OCI-LY7 (cell line): ENCODE measurements at regions not wholly inside any gene's neighbourhood (a gene's known extent, or its start where the extent isn't known, plus 50 kb on each side); places are given as distances from the start of the nearest gene placed in this dataset.

Experiments
- BruUV-seq: library from RNA; stranded (reverse); fragments of 400-500 nt; replicated peaks from 2 replicates; lab custom pipeline; 2021; lab: Mats Ljungman, UMichigan
- CTCF ChIA-PET: fragments of 300-600 bp; sonication (Branson Sonifier 250); formaldehyde crosslinking; loops from one replicate; lab custom pipeline; 2022; ENCODE audit warnings: antibody characterized with exemption; ENCODE audit not compliant: unreplicated experiment; lab: Charles Lee
- POLR2A ChIA-PET: fragments of 300-600 bp; sonication (Branson Sonifier 250); formaldehyde crosslinking; loops from one replicate; lab custom pipeline; 2022; ENCODE audit warnings: antibody characterized with exemption; lab: Charles Lee
- DNase-seq: peaks from one replicate; pipeline ENCODE4 v3.0.0-alpha.2; 2015; ENCODE audit warnings: low spot score
- H2AFZ ChIP-seq: fragments of 200-600 bp; sonication (generic), shearing (Covaris generic); 2 replicates; pipeline ENCODE4 v1.6.1; 2014; ENCODE audit warnings: mild to moderate bottlenecking, antibody characterized with exemption, low read length, moderate library complexity
- H3K27ac ChIP-seq: fragments of 200-600 bp; sonication (generic); 2 replicates; pipeline ENCODE4 v1.5.1; 2014; ENCODE audit warnings: mixed run types, low read depth, mild to moderate bottlenecking, moderate library complexity, low read length, inconsistent platforms; ENCODE audit not compliant: poor library complexity, severe bottlenecking
- H3K36me3 ChIP-seq: fragments of 200-600 bp; sonication (generic); 2 replicates; pipeline ENCODE4 v1.6.1; 2014; ENCODE audit warnings: mild to moderate bottlenecking, antibody characterized with exemption, low read length, moderate library complexity, mixed read lengths; ENCODE audit not compliant: insufficient read depth
- H3K4me1 ChIP-seq: fragments of 200-600 bp; sonication (generic); 2 replicates; pipeline ENCODE4 v1.5.1; 2014; ENCODE audit warnings: mild to moderate bottlenecking, low read length; ENCODE audit not compliant: insufficient read depth, poor library complexity, severe bottlenecking
- H3K4me2 ChIP-seq: fragments of 200-600 bp; sonication (generic); 2 replicates; pipeline ENCODE4 v1.6.1; 2014; ENCODE audit warnings: mild to moderate bottlenecking, low read length
- H3K4me3 ChIP-seq: fragments of 200-600 bp; sonication (generic); 2 replicates; pipeline ENCODE4 v1.5.1; 2014; ENCODE audit warnings: mild to moderate bottlenecking, low read depth, low read length; ENCODE audit not compliant: poor library complexity, severe bottlenecking
- H3K79me2 ChIP-seq: fragments of 200-600 bp; sonication (generic); 2 replicates; pipeline ENCODE4 v1.6.1; 2016; ENCODE audit warnings: low read depth, mild to moderate bottlenecking, low read length, moderate library complexity, mixed read lengths; ENCODE audit not compliant: insufficient read depth
- H3K9me2 ChIP-seq: fragments of 200-600 bp; sonication (generic); 2 replicates; pipeline ENCODE4 v1.6.1; 2016; ENCODE audit warnings: mild to moderate bottlenecking, low read length, mixed read lengths; ENCODE audit not compliant: insufficient read depth
- H3K9me3 ChIP-seq: fragments of 200-600 bp; sonication (generic); 2 replicates; pipeline ENCODE4 v1.6.1; 2014; ENCODE audit warnings: mild to moderate bottlenecking, mixed run types, low read length, mixed read lengths
- H4K20me1 ChIP-seq: fragments of 200-600 bp; sonication (generic); 2 replicates; pipeline ENCODE4 v1.6.1; 2014; ENCODE audit warnings: mild to moderate bottlenecking, antibody characterized with exemption, low read length, moderate library complexity, mixed read lengths; ENCODE audit not compliant: insufficient read depth
- EZH2phosphoT487 ChIP-seq: fragments of 200-600 bp; sonication (generic); IDR thresholded peaks from 2 replicates; pipeline ENCODE4 v1.6.1; 2018; ENCODE audit warnings: low read depth, borderline replicate concordance, mild to moderate bottlenecking, mixed run types, antibody characterized with exemption, low read length, moderate library complexity, mixed read lengths
- intact Hi-C: fragments of 100-400 bp; cut with micrococcal nuclease; formaldehyde crosslinking; loops from one replicate; pipeline ENCODE4 v1.10.0; 2022; ENCODE audit not compliant: unreplicated experiment
- TF ChIP-seq, protein P1 (sequence below): fragments of 200-600 bp; sonication (generic); conservative IDR thresholded peaks from 2 replicates; pipeline ENCODE4 v1.5.1; 2014; ENCODE audit warnings: mild to moderate bottlenecking, antibody characterized with exemption, low read length, moderate library complexity, mixed read lengths

DNA sequence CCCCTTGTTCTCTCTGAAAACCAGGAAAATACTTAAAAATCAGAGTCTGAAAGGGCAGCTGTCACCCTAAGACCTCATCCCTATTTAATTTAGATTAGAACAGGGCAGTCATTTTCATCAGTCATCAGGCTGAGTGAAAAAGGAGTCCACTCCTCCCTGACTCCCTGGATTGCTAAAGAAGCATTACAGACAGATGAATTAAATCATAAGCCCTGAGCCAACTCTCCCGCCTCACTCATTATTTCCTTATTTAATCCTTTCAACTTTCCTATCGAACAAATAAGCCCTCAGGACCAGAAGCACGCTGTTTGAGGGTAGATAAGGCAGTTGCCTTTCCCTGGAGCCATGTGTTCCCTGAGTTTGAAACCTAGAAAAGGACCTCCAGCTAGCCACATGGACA, 201.9 kb upstream of the ANKRD55 start:
- no peak for TF ChIP-seq EZH2phosphoT487
- TF ChIP-seq, protein P1, sequence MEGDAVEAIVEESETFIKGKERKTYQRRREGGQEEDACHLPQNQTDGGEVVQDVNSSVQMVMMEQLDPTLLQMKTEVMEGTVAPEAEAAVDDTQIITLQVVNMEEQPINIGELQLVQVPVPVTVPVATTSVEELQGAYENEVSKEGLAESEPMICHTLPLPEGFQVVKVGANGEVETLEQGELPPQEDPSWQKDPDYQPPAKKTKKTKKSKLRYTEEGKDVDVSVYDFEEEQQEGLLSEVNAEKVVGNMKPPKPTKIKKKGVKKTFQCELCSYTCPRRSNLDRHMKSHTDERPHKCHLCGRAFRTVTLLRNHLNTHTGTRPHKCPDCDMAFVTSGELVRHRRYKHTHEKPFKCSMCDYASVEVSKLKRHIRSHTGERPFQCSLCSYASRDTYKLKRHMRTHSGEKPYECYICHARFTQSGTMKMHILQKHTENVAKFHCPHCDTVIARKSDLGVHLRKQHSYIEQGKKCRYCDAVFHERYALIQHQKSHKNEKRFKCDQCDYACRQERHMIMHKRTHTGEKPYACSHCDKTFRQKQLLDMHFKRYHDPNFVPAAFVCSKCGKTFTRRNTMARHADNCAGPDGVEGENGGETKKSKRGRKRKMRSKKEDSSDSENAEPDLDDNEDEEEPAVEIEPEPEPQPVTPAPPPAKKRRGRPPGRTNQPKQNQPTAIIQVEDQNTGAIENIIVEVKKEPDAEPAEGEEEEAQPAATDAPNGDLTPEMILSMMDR = no peak
- no peaks in the 10 kb centered on the region for H3K79me2 ChIP-seq
- no peaks in the 10 kb centered on the region for H3K36me3 ChIP-seq
- H3K4me2 ChIP-seq = no peak overlapping the region
- no peak overlapping the region for H3K27ac ChIP-seq
- BruUV-seq = no TSS peak
- H4K20me1 ChIP-seq = no peaks in the 10 kb centered on the region
- CTCF ChIA-PET = no interaction called here
- H3K4me3 ChIP-seq = no peak overlapping the region
- DNase-seq = no peak
- intact Hi-C loops = no loop called here
- no peaks in the 10 kb centered on the region for H3K9me2 ChIP-seq
- H3K9me3 ChIP-seq = no peaks in the 10 kb centered on the region
- H2AFZ ChIP-seq = no peak overlapping the region
- H3K4me1 ChIP-seq = no peaks in the 10 kb centered on the region
- POLR2A ChIA-PET = no interaction called here

DNA sequence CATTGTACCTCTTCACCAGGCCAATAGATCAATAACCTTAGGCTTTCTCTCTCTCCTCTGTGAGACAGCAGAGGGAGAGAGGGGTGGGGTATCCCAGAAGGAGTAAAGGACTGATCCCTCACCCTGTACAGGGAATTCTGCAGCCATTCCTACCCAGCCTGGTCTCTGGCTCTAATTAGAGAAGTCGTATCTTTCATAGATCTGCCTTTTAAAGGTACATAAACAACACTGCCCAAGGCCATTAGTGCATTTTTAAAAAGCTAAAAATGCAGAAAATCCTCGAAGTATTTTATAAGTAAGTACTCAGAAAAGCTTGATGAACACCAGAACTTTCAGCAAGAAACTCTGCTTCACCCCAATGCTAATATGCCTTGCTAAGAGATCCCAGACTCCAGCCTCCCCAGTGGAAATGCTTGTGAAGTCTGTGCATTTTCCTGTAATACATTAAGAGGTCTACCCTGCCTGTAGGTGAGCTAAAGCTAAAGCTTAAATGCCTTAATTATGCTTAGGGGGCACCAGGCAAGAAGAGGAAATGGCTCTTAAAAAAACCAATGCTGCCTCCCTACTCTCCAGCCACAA, 200.0 kb upstream of the ANKRD55 start:
- Histone ChIP-seq H2AFZ (no peak overlapping the region), H3K27ac (no peak overlapping the region), H3K9me3 (no peaks in the 10 kb centered on the region), H3K9me2 (no peaks in the 10 kb centered on the region), H3K4me1 (no peaks in the 10 kb centered on the region), H3K36me3 (no peaks in the 10 kb centered on the region), H3K4me3 (no peak overlapping the region), H3K79me2 (no peaks in the 10 kb centered on the region), H3K4me2 (no peak overlapping the region), H4K20me1 (no peaks in the 10 kb centered on the region)
- CTCF ChIA-PET = no interaction called here
- POLR2A ChIA-PET = no interaction called here
- intact Hi-C loops = no loop called here
- TF ChIP-seq, protein P1 = no peak
- TF ChIP-seq EZH2phosphoT487 = no peak
- DNase-seq = no peak
- no TSS peak for BruUV-seq

DNA sequence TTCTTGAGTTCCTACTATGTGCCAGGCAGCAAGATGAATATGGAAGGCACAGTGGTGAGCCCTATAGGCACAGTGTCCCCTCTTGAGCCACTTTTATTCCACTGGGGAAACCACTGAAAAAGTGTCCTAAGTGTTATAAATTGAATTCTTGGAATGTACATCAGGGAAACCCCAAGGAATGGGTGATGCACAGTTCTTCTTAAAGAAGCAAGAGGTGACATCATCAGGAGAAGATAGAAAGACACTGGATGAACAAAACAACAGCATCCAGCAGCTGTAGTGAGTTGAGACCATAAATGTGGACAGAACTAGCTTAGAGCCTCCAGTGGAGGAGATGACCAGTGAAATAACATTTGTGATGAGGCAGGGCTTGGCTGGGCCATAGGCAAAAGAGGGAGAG, 199.2 kb upstream of the ANKRD55 start:
- Histone ChIP-seq H3K4me1 (no peaks in the 10 kb centered on the region), H3K9me3 (no peaks in the 10 kb centered on the region), H3K36me3 (no peaks in the 10 kb centered on the region), H4K20me1 (no peaks in the 10 kb centered on the region), H3K27ac (no peak overlapping the region), H3K9me2 (no peaks in the 10 kb centered on the region), H3K4me3 (no peak overlapping the region), H3K79me2 (no peaks in the 10 kb centered on the region), H3K4me2 (no peak overlapping the region), H2AFZ (no peak overlapping the region)
- ChIA-PET POLR2A (interaction anchor here (0.6 kb wide), 1 partner anchor 129 kb away, joined by 3 read pairs; no protein-coding TSS in a partner anchor), CTCF (no interaction called here)
- TF ChIP-seq, protein P1 = no peak
- no peak for TF ChIP-seq EZH2phosphoT487
- intact Hi-C loops = no loop called here
- no TSS peak for BruUV-seq
- no peak for DNase-seq
